GM21723 (cell line): ENCODE measurements at regions not wholly inside any gene's neighbourhood (a gene's known extent, or its start where the extent isn't known, plus 50 kb on each side); places are given as distances from the start of the nearest gene placed in this dataset.

Experiments used
- ATAC-seq: cut with Tn5 transposase; IDR thresholded peaks from one replicate; pipeline ENCODE4 v1.9.1; 2021; ENCODE audit warnings: mild to moderate bottlenecking, moderate library complexity; ENCODE audit not compliant: unreplicated experiment

- ATAC-seq: no peak
These were observed 406.0 kb downstream of the GADD45G start for GRCh38 chr9:90010793-90011192.

DNA sequence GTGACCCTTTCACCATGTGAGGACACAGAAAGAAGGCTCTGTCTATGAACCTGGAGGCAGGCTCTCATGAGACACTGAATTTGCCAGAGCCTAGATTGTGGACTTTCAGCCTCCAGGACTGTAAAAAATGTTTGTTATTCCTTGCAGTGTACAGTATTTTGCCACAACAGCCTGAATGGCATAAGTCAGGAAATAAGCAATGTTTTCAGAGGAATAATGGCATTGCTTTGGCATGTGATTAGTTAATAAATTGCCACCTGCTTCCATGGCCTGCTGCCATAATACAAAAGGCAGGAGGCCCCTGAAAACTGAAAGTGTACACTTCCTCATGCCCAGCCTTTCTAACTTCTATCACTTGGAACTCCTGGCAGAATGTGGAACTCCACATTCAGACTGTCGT, 408.1 kb downstream of the GADD45G start:
- no peak for ATAC-seq

GRCh38 chr9:90013778-90014177, 409.0 kb downstream of the GADD45G start:
- ATAC-seq: no peak

- no peak for ATAC-seq
These were observed 409.6 kb downstream of the GADD45G start for GRCh38 chr9:90014421-90014820.

GRCh38 chr9:90016272-90016671, 411.5 kb downstream of the GADD45G start:
- no peak for ATAC-seq

GRCh38 chr9:90017679-90018078, 412.9 kb downstream of the GADD45G start:
- no peak for ATAC-seq

DNA sequence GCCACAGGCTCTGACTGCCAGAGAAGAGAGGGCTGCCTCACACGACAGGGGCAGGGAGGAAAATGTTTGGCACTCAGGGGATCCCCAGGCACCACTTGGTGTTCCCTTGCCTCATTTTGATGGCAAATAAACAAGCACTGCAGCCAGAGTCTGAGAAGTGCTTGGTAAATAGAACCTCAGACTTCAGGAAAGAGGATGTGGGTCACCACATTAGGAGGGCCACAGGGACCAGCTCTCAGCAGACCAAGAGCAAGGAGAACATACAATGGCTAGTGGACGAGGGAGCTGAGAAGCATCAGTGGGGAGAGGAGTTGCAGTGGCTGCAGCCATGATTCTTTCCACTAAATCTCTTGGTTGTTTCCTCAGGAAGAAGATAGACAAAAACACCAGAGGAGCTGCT, 413.9 kb downstream of the GADD45G start:
- no peak for ATAC-seq

- no peak for ATAC-seq
These were observed 414.8 kb downstream of the GADD45G start for GRCh38 chr9:90019626-90020025.

GRCh38 chr9:90020276-90020871, 415.6 kb downstream of the GADD45G start:
- no peak for ATAC-seq

DNA sequence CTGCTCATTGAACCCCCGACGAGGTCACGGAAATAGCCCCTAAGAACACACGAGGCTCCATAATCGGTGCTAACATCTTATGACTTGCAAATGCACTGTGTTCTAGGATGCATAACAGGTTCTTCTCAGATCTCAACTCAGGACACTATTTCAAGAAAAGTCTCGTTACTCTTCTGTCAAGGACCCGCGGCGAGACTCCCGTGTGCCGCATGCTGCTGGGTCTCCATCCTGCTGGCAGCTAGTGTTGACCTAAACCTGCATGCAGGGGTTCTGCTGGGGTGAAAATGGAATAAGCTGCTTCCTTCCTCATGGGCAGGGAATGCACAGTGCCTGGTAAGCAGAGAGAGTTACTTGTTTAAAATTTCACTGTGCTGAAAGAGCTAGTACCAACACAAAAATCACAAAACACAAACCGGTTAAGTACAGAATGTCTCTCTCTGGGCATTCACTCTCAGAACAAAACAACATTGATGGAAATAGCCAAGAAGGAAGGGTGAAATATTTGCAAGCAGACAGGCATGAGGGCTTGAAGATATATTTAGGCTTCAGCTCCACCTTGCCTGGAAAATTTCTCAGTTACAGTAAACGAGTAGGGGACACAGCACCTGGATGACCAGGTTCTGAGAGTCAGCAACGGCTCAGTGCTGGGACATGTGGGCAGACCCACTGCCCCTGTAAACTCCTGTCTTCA, 416.5 kb downstream of the GADD45G start:
- ATAC-seq: no peak

DNA sequence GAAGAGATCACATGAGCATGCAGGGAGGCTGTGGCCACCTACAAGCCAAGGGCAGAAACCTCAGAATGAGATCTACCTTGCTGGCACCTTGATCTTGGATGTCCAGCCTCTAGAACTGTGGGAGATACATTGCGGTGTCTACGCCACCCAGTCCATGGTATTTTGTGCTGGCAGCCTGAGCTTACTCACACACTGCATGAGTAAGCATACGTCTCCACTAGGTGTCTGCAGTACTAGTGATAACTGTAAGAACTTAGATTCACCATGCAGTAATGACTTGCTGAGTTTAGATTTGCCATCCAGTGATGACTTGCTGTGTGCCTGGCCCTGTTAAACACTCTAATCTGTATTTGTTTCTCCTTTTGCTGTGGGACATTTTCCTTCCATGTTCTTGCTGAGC, 417.7 kb downstream of the GADD45G start:
- no peak for ATAC-seq

- ATAC-seq: no peak
These were observed 419.0 kb downstream of the GADD45G start for GRCh38 chr9:90023861-90024260.

DNA sequence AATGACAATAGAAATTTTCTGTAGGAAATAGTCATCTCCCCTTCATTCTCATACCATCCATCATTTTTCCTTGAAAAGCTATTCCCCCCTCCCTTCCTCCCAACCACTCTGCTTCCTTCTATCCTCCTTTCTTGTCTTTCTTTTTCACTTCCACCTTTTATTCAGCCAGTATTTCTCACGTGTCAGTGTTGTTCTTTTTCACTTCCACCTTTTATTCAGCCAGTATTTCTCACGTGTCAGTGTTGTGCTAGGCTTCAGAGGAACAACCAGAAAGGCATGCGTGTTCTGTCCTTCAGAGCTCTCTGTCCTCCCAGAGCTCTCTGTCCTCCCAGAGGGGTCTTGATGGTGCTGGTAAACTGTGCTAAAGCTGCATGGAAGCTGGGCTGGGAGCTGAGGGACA, 419.6 kb downstream of the GADD45G start:
- ATAC-seq: no peak

- no peak for ATAC-seq
These were observed 420.0 kb downstream of the GADD45G start for GRCh38 chr9:90024823-90025222.

GRCh38 chr9:90025816-90026215, 421.0 kb downstream of the GADD45G start:
- ATAC-seq: no peak

DNA sequence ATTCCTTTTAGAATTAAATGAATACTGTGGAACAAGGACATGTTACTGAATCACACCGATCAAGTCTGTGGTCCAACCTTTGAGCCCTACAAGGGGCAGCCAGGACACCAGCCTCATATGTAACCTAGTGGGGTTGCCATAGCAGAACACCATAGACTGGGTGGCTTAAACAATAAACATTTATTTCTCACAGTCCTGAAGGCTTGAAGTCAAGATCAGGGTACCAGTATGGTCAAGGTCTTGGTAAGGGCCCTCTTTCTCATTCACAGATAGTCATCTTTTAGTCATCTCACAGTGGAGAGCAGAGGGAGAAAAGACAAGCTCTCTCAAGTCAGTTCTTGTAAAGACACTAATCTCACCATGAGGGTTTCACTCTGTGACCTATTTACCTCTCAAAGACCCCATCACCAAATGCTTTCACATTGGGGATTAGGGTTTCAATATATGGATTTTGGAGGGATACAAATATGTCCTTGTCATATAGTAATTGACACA, 422.5 kb downstream of the GADD45G start:
- ATAC-seq: no peak

GRCh38 chr9:90029386-90029785, 424.6 kb downstream of the GADD45G start:
- no peak for ATAC-seq

- ATAC-seq: no peak
These were observed 425.2 kb downstream of the GADD45G start for GRCh38 chr9:90029996-90030395.

DNA sequence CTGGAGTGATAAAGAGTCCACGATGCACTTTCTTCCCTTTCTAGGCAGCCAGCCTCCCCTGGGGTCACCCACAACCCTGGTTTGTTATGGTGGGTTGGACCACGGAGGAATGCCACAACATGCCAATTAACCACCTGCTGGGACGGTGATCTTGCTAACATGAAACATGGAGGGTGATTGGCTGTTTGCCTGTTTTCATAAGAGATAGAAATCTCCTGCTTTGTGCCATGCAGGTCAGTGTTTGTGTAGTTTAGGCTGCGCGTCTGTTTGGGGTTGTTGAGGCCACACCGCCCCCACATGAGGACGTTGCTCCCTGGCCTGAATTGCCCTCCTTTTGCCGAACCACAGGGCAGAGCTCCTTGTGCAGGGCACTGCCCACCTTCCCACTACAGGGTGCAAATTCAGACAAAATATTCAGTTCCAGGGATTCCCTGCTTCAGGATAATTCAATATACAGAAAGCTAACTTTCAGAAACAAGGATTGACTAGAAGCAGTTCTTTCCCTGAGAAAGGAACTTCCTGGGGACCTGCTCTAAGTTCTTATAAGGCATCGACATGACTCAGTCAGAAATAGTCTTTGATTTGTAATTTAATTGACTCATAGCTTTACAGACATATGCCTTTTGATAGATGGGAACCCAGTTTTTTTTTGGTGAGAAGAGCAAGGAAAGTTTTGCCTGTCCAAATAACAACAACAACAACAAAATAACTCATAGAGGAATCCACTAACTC, 427.6 kb downstream of the GADD45G start:
- no peak for ATAC-seq

DNA sequence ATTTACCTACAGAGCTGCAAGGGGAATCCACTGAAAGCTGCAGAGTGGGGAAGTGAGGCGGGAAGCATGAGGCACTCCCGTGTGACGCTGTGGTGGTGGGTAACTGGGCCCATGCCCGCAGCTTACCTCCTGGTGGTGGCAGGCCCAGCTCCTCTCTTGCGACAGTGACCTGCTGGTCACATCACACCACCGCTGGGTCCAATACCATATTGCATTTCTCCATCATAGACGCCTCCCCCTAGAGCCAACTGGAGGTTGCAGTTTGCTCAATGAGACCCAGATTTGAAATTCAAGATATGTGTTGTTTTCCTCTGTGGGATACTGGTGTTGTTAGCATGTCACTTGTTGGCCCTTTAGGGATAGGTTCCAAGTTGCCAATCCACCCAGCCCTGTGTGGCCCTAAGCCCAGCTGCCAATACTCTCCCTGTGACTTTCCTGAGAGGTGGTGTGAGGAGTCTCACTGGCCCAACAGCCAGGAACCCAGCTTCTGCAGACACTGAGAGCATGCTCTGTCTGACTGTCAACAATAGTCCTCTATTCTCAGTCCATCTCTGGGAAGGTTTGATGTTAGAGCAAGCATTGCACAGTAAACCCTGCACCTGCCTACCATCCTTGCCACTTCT, 428.3 kb downstream of the GADD45G start:
- ATAC-seq: no peak

- no peak for ATAC-seq
These were observed 429.3 kb downstream of the GADD45G start for GRCh38 chr9:90034071-90034470.

DNA sequence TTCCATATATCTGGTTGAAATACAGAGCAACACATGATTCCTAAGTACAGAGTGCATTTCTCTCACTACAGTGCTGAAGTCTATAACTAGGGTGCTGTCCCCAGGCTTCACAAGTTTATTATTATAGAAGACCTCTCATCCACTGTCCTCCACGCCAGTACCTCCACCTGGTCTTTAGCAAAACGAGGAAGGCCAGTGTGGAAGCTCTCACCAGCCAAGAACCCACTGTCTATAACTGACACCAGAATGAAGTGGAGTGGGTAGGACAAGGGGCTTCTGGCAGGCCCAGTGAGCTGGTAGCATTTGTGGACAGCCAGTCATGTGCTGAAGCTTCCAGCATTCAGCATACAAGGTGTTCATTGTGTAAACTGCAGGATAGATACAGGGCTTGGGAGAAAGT, 430.7 kb downstream of the GADD45G start:
- ATAC-seq: no peak
